Esophagus squamous epithelium (tissue), 5 donors: ENCODE measurements at regions not wholly inside any gene's neighbourhood (a gene's known extent, or its start where the extent isn't known, plus 50 kb on each side); places are given as distances from the start of the nearest gene placed in this dataset.
A peak's percentile ranks its signal among the peaks of the same experiment; 100 is the strongest.

Experiments
- DNase-seq: peaks from one replicate; lab custom pipeline; 2025; lab: John Stamatoyannopoulos, UW
- H3K27ac ChIP-seq, 4 donors: fragments of 200-600 bp; sonication (generic); one replicate each; pipeline ENCODE4 v1.5.1; 2016 to 2019; ENCODE audit warnings: mild to moderate bottlenecking in 1 of 4
- H3K27me3 ChIP-seq, 4 donors: fragments of 200-600 bp; sonication (generic); 1 replicate in 3 of 4; 2 replicates in 1 of 4; pipeline versions ENCODE4 v1.5.1 to v1.6.0; 2017 to 2021; ENCODE audit warnings: antibody characterized with exemption in 1 of 4
- H3K36me3 ChIP-seq, 3 donors: fragments of 200-600 bp; sonication (generic); one replicate each; pipeline ENCODE4 v1.5.1; 2016 to 2019
- H3K4me1 ChIP-seq, 3 donors: fragments of 200-600 bp; sonication (generic); one replicate each; pipeline ENCODE4 v1.5.1; 2017 to 2019
- H3K4me3 ChIP-seq, 4 donors: fragments of 200-600 bp; sonication (generic); 1 replicate in 3 of 4; 2 replicates in 1 of 4; pipeline ENCODE4 v1.5.1; 2016 to 2019; ENCODE audit warnings: mild to moderate bottlenecking in 2 of 4, moderate library complexity in 1 of 4
- H3K9me3 ChIP-seq, 3 donors: fragments of 200-600 bp; sonication (generic); one replicate each; pipeline ENCODE4 v1.5.1; 2016 to 2019
- POLR2A ChIP-seq, 4 donors: fragments of 450-650 bp; IDR thresholded peaks; one replicate each; pipeline ENCODE4 v1.6.1; 2017; ENCODE audit warnings: antibody characterized with exemption in 4 of 4, mild to moderate bottlenecking in 4 of 4, moderate library complexity in 3 of 4
- WGBS, 2 donors: methylation state at CpG; one replicate each; pipeline ENCODE4 v1.1.5; 2018; 5-methylcytosine and 5-hydroxymethylcytosine counted together
- intact Hi-C: fragments of 100-400 bp; cut with DNase I; formaldehyde crosslinking; loops from one replicate; pipeline ENCODE4 v1.15.0; 2022
- TF ChIP-seq, protein P1 (sequence below), 6 experiments: fragments of 450-650 bp in 4 of 6; fragments of 200-600 bp in 2 of 6; sonication (generic) in 2 of 6; IDR thresholded peaks; one replicate each; pipeline ENCODE4 v1.5.1; 2016 to 2019; ENCODE audit warnings: antibody characterized with exemption in 6 of 6, mild to moderate bottlenecking in 4 of 6, moderate library complexity in 4 of 6
- donor health status: DM: yes; HTN: yes; CAD: no.

DNA sequence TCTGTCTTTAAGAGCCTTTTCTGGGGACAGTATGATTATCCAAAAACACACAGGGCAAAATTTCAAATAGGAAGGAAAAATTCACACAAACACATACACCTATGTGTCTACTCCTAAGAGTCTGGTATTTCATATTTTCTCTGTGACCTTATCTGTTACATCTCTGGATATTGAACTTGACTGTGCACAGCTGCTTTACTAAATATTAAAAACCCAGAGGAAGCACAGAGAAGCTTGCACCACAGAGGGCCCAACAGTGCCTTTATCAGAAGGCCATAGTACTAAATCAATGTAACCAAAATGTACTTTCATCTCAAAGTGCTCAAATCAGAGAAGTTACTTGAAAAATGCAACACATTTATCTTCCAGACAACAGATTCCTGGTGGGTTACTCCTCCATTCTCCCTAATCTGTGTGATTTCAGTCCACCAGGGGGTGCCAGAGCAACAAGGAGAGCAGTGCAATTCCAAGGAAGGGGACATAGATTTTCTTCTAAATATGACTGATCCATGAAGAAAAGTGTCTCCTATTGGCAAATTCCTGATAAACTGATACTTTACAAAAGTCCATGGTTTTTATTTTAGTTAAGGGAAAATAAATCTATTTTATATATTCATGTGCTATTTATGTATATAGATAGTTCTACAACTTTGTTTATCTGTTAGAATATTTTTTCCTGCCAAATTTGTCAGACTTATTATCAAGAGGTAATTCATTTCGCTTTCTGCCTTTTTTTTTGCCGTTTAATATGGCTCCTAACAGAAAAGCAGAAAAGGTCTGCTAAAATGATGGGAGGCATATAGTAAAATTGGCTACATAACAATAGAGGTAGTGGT is 617.6 kb downstream of the LRFN5 start:
- no peak for DNase-seq
- Histone ChIP-seq H3K27ac (no peak overlapping the region), H3K9me3 (no peaks in the 10 kb centered on the region), H3K27me3 (no peaks in the 10 kb centered on the region), H3K36me3 (no peaks in the 10 kb centered on the region), H3K4me3 (no peak overlapping the region), H3K4me1 (no peaks in the 10 kb centered on the region)
- TF ChIP-seq POLR2A (IDR thresholded peaks at IDR 0.05), result no peak
- TF ChIP-seq, protein P1, sequence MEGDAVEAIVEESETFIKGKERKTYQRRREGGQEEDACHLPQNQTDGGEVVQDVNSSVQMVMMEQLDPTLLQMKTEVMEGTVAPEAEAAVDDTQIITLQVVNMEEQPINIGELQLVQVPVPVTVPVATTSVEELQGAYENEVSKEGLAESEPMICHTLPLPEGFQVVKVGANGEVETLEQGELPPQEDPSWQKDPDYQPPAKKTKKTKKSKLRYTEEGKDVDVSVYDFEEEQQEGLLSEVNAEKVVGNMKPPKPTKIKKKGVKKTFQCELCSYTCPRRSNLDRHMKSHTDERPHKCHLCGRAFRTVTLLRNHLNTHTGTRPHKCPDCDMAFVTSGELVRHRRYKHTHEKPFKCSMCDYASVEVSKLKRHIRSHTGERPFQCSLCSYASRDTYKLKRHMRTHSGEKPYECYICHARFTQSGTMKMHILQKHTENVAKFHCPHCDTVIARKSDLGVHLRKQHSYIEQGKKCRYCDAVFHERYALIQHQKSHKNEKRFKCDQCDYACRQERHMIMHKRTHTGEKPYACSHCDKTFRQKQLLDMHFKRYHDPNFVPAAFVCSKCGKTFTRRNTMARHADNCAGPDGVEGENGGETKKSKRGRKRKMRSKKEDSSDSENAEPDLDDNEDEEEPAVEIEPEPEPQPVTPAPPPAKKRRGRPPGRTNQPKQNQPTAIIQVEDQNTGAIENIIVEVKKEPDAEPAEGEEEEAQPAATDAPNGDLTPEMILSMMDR (IDR thresholded peaks at IDR 0.05), result peak in 5 of 6 experiments; percentile 40 to 71 (median 63)
- 38 to 47% methylated on average over 2 of the region's 2 CpGs for whole genome bisulfite sequencing, 2 donors
- intact Hi-C loops, result no loop called here

DNA sequence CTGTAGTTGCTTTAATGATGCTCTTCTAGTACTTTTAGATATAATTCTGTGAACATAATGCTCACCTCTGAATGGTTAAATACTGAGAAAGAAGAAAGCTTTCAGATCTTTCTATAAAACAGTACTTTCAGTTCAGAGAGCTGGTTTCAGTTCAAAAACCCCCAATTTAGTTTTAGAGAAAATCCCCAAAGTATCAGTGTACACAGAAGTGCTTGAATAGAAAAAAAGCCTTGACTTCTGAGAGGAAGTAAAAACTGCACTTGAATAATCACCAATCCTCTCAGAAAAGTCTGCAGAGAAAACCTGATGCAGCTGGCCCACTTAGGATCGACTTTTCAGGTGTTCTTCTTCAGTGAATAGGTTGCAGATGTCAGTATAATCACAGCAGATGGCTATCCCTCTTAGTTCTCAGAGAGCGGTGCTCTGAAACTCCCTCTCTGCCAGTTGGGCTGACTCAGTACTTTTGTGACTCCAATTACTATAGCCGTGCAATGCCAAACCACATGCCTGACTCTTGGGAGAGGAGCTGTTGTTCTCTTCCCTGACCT is 616.3 kb downstream of the LRFN5 start:
- DNase-seq, result no peak

DNA sequence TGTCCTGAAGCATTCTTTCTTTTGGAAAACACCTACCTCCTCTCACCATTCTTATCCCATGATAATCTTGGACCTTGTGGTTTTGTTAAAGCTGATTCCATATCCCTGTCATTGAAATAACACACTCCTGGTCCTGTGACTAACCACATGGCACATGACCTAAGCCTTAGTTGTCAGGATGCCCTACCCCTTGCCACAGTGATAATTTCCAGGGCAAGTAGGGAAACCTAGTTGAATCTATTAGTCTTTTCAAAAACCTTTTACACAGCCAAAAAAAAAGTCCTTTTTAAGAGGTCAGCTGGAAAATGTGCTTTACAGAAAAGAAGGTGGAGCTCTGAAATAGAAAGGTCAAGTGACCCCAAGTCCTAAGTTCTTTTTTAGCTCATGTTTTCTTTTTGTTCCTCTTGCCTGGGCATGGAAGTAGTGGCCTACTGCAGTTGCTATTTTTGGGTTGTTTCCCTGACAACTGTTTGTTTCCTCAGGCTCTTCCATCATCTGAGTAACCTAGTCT is 608.4 kb downstream of the LRFN5 start:
- H3K36me3 ChIP-seq, result no peaks in the 10 kb centered on the region
- DNase-seq, result no peak
- no peaks in the 10 kb centered on the region for H3K27me3 ChIP-seq
- H3K27ac ChIP-seq, result no peak overlapping the region
- H3K9me3 ChIP-seq, result no peaks in the 10 kb centered on the region
- H3K4me1 ChIP-seq, result peaks cover 0 to 3% (median 0%) of the 10 kb centered on the region in 3 donors
- TF ChIP-seq, protein P1 (IDR thresholded peaks at IDR 0.05), result no peak
- TF ChIP-seq POLR2A (IDR thresholded peaks at IDR 0.05), result no peak
- H3K4me3 ChIP-seq, result no peak overlapping the region
- intact Hi-C loops, result no loop called here

More for the DNA sequence above, 616.3 kb downstream of the LRFN5 start:
- H3K27ac ChIP-seq, result no peak overlapping the region
- no peaks in the 10 kb centered on the region for H3K36me3 ChIP-seq
- H3K27me3 ChIP-seq, result no peaks in the 10 kb centered on the region
- no peaks in the 10 kb centered on the region for H3K9me3 ChIP-seq
- intact Hi-C loops, result no loop called here
- 21 to 26% methylated on average over 2 to 3 of the region's 3 CpGs for WGBS, 2 donors
- TF ChIP-seq, protein P1 (IDR thresholded peaks at IDR 0.05), result no peak
- no peak for TF ChIP-seq POLR2A (IDR thresholded peaks at IDR 0.05)
- no peaks in the 10 kb centered on the region for H3K4me1 ChIP-seq
- no peak overlapping the region for H3K4me3 ChIP-seq

DNA sequence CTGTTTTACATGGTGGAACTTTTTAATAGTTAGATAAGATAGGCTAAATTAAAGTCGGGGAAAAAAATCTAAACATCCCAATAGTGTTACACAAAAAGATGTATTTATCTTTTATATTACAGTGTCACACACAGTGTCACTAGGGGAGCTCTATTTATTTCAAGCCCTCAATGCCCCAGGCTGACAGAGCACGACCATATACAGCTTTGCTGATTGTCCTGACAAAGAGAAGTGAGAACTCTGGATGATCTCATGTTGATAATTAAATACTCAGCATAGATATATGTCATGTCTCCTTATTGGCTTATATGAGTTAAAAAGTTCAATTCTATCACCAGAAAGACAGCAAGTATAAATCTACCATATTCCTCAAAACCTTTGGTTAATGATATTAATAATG is 594.3 kb downstream of the LRFN5 start:
- no peaks in the 10 kb centered on the region for H3K4me1 ChIP-seq
- H3K4me3 ChIP-seq, result no peak overlapping the region
- no peaks in the 10 kb centered on the region for H3K27me3 ChIP-seq
- H3K36me3 ChIP-seq, result no peaks in the 10 kb centered on the region
- no peak for DNase-seq
- TF ChIP-seq POLR2A (IDR thresholded peaks at IDR 0.05), result no peak
- TF ChIP-seq, protein P1 (IDR thresholded peaks at IDR 0.05), result no peak
- intact Hi-C loops, result no loop called here
- no peaks in the 10 kb centered on the region for H3K9me3 ChIP-seq
- H3K27ac ChIP-seq, result no peak overlapping the region
- WGBS, 2 donors, result 44 to 49% methylated on average over 2 of the region's 2 CpGs

DNA sequence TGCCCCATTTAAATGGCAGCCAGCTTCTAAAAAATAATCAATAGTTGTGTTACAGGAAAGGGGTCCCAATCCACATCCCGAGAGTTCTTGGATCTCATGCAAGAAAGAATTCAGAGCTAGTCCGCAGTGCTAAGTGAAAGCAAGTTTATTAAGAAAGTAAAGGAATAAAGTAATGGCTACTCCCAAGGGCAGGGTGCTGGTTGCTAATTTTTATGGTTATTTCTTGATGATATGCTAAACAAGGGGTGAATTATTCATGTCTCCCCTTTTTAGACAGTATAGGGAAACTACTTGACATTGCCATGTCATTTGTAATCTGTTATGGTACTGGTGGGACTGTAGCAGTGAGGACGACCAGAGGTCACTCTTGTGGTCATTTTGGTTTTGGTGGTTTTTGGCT is 591.3 kb downstream of the LRFN5 start:
- Histone ChIP-seq H3K27ac (no peak overlapping the region), H3K9me3 (no peaks in the 10 kb centered on the region), H3K36me3 (no peaks in the 10 kb centered on the region), H3K27me3 (no peaks in the 10 kb centered on the region), H3K4me1 (peaks cover 0 to 8% (median 0%) of the 10 kb centered on the region in 3 donors), H3K4me3 (no peak overlapping the region)
- WGBS, 2 donors, result 65 to 66% methylated on average over 3 of the region's 3 CpGs
- TF ChIP-seq POLR2A (IDR thresholded peaks at IDR 0.05), result no peak
- TF ChIP-seq, protein P1 (IDR thresholded peaks at IDR 0.05), result no peak
- intact Hi-C loops, result no loop called here
- no peak for DNase-seq
